ENCODE measurements at regions not wholly inside any gene's neighbourhood (a gene's known extent, or its start where the extent isn't known, plus 50 kb on each side); places are given as distances from the start of the nearest gene placed in this dataset.

GRCh38 chr10:108014145-108014901 lies 849.8 kb upstream of the SORCS1 start:
- TF ChIP-seq, protein P1, sequence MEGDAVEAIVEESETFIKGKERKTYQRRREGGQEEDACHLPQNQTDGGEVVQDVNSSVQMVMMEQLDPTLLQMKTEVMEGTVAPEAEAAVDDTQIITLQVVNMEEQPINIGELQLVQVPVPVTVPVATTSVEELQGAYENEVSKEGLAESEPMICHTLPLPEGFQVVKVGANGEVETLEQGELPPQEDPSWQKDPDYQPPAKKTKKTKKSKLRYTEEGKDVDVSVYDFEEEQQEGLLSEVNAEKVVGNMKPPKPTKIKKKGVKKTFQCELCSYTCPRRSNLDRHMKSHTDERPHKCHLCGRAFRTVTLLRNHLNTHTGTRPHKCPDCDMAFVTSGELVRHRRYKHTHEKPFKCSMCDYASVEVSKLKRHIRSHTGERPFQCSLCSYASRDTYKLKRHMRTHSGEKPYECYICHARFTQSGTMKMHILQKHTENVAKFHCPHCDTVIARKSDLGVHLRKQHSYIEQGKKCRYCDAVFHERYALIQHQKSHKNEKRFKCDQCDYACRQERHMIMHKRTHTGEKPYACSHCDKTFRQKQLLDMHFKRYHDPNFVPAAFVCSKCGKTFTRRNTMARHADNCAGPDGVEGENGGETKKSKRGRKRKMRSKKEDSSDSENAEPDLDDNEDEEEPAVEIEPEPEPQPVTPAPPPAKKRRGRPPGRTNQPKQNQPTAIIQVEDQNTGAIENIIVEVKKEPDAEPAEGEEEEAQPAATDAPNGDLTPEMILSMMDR (conservative IDR thresholded peaks at IDR 0.05): no peak
- TF ChIP-seq EZH2 (IDR thresholded peaks at IDR 0.05; ENCODE audit: low read depth): no peak

Data from PC-9 (cell line).